GM21737 (cell line): ENCODE measurements at regions not wholly inside any gene's neighbourhood (a gene's known extent, or its start where the extent isn't known, plus 50 kb on each side); places are given as distances from the start of the nearest gene placed in this dataset.
"Not testable (repeated sequence)": the region's sequence is repeated elsewhere in the genome, so short reads cannot be mapped to it uniquely, and the experiment has no call there.

Source experiments
- ATAC-seq: cut with Tn5 transposase; IDR thresholded peaks from one replicate; pipeline ENCODE4 v1.9.1; 2021; ENCODE audit warnings: mild to moderate bottlenecking, moderate library complexity; ENCODE audit not compliant: unreplicated experiment

DNA sequence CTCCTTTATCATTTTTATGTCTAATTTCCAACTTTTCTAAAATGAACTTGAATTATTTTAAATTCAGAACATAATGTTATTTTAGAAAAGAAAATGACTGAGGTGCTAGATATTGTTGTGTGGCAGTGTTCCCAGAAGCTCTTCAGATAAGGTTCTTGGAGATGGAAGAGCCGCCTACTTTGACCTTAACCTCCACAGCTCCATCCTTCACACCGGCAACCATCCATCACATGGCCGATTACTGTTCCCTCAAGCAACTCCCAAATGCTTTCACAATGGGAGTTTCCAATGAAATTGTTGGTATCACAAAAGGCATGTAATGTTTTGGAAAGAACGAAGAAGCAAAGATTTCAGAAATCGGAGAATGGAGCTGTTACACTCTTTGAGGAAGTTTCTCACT lies 193.9 kb upstream of the SALL3 start:
- ATAC-seq = no peak

DNA sequence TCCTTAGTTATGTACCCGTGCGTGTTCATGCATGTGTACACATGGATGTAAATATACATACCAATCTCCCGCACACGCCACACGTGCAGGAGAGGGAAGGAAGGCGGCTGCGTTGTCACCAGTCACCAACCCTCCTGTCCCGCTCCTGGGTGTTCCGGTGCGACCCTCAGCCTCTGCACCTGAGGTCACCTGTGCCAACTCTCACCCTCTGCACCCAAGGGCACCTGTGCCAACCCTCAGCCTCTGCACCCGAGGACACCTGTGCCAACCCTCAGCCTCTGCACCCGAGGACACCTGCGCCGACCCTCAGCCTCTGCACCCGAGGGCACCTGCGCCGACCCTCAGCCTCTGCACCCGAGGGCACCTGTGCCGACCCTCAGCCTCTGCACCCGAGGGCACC lies 192.8 kb upstream of the SALL3 start:
- ATAC-seq = no peak

GRCh38 chr18:78787751-78788150 lies 191.9 kb upstream of the SALL3 start:
- no peak for ATAC-seq

DNA sequence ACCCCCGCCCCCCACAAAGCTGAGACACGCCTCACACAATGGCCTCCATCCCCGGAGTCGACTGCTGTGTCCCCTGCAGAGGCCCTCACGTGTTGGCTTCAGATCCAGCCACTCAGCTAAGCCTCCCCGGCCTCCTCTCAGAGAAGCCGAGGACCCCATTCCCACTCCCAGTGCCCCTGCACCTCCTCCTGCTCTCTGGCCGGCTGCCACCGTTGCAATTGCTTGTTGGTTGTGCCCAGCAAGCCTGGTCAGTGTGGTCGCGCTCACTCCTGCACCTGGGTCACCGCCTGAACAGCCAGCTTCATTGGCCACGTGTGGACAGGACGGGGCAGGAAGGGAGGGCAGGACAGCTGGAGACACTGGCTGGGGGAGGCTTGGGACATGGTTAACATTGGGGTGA lies 191.5 kb upstream of the SALL3 start:
- ATAC-seq = no peak

GRCh38 chr18:78789850-78790249 lies 189.8 kb upstream of the SALL3 start:
- no peak for ATAC-seq

DNA sequence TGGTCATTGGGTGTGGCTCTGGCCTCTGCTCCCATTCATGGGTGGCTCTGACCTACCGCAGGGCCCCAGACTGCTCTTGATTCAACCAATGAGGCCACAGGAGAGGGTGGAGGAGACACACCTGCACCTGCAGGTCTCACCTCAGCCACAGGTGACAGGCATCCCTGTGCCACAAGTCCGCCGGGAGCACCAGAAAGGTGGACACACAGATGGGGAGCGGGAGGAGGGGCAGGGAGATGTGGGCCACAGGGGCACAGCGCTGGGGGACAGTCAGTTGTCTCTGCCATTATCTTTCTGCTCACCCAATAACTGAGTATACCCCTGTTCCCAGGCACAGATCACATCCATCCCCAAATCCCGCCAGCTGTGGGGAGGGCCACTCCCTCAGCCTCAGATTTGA lies 189.1 kb upstream of the SALL3 start:
- ATAC-seq = no peak

- ATAC-seq = no peak
Observed at GRCh38 chr18:78790960-78791359, 188.7 kb upstream of the SALL3 start.

GRCh38 chr18:78792094-78792493 lies 187.5 kb upstream of the SALL3 start:
- ATAC-seq = no peak

GRCh38 chr18:78792736-78793135 lies 186.9 kb upstream of the SALL3 start:
- ATAC-seq = no peak

DNA sequence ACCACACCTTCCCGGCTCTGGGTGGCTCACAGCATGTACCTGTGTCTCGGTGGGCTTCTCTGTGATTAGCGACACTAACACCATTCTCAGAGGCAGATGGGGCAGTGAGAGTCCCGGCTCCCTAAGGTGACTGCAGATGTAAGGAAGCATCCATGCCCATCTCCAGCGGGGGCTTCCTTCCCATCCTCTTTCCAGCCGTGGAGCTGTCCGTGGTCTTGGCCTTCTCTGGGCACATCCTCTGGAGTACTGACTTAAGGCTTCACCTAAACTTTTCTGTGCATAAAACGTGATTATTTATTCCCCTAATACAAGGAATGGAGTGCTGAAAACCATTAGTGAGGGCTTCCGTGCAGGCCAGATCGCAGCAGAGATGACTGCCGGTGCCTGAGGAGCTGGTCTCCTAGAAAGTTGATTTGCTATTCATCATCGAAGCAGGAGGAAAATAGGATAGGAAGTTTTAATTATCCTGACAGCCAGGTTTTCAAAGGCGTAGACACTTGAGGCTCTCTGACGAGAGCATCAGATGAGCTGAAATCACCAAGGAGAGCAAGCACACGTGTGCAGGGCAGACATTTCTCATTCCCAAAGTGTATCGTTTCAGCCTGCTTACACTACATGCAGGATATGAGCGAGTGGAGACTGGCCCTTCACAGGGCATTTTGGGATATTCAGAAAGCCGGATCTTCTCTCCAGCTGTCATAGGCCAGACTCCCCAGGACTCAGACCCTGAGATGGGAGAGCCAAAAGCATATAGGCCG lies 186.1 kb upstream of the SALL3 start:
- no peak for ATAC-seq

GRCh38 chr18:78794071-78794430 lies 185.6 kb upstream of the SALL3 start:
- no peak for ATAC-seq

- ATAC-seq = no peak
Observed at GRCh38 chr18:78796693-78797455, 182.7 kb upstream of the SALL3 start.

DNA sequence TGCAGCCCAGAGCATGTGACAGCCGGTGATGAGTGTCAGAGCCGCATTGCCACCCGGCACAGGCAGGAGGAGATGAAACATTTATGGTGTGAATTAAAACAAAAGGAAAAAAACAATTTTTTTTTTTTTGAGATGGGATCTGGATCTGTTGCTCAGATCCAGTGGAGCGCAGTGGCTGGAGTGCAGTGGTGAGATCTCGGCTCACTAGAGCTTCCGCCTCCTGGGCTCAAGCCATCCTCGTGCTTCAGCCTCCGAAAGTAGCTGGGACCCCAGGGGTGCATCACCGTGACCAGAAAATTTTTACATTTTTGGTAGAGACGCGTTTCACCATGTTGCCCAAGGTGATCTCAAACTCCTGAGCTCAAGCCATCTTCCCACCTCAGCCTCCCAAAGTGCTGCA lies 182.1 kb upstream of the SALL3 start:
- no peak for ATAC-seq

GRCh38 chr18:78798402-78799175 lies 181.0 kb upstream of the SALL3 start:
- ATAC-seq = no peak

DNA sequence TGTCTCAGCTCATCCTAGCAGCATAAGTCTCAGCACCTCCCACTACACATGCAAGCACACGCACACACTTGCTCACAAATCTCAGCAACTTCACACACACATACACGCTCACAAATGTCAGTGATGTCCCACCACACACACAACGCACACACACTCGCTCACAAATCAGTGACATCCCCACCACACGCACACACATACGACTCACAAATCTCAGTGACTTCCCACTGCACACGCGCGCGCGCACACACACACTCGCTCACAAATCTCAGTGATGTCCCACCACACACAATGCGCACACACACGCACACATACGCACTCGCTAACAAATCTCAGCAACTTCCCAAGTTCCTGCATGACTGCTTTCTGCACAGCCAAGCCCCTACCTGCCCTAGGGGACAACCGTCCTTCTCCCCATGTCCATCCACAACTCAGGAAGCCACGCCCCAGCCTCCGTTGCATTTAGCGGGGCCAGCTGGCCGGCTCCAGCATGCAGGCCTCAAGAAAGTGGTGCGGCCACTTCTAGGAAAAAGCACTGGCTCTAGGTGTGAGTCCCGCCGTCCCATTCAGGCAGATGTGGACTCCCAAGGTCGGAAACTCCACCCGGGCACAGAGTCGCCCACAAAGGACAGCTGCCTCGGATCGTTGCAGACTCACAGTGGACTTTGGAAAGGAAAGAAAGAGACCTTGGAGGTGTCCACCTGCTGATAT lies 180.1 kb upstream of the SALL3 start:
- ATAC-seq = no peak

- not testable (repeated sequence) for ATAC-seq
Observed at GRCh38 chr18:78800102-78800851, 179.3 kb upstream of the SALL3 start.

GRCh38 chr18:78801011-78801410 lies 178.6 kb upstream of the SALL3 start:
- no peak for ATAC-seq

GRCh38 chr18:78803104-78803503 lies 176.5 kb upstream of the SALL3 start:
- no peak for ATAC-seq

GRCh38 chr18:78804206-78805030 lies 175.2 kb upstream of the SALL3 start:
- no peak for ATAC-seq

DNA sequence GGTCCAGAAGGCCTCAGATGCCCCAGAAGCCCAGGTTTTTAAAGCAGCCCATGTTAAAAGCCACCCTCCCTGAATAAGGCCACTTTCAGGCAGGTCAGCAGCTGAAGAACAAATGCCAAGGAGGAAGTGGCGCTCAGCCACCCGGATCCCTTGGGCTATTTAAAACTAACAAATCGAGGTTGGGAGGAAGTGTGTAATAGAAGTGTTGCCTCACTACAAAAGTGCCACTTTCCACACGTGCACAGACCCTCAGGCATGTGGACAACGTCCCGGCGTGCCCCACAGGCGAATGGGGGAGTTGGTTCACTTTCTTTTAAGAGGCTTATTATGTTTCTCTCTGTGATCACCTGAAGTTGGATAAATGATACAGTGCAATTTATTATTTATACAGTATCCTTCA lies 173.8 kb upstream of the SALL3 start:
- no peak for ATAC-seq
